Cardiac muscle cell (in vitro differentiated cells and primary cell): ENCODE measurements at regions not wholly inside any gene's neighbourhood (a gene's known extent, or its start where the extent isn't known, plus 50 kb on each side); places are given as distances from the start of the nearest gene placed in this dataset.

Source experiments
- DNase-seq, 2 donors: peaks; one replicate each; pipeline versions ENCODE4 v3.0.0 to v3.0.0-alpha.2; 2010 to 2017; ENCODE audit warnings: low read depth in 1 of 2, low spot score in 1 of 2
- H3K27ac ChIP-seq: fragments of 200-600 bp; sonication (generic); 2 replicates; pipeline ENCODE4 v1.5.1; 2016
- H3K27me3 ChIP-seq: fragments of 200-600 bp; sonication (generic); 2 replicates; pipeline ENCODE4 v1.6.0; 2016; ENCODE audit warnings: control low read depth
- H3K36me3 ChIP-seq: fragments of 200-600 bp; sonication (generic); 2 replicates; pipeline ENCODE4 v1.5.1; 2016; ENCODE audit warnings: control low read depth
- H3K4me1 ChIP-seq: fragments of 200-600 bp; sonication (generic); 2 replicates; pipeline ENCODE4 v1.8.1; 2017; ENCODE audit warnings: low read depth, mild to moderate bottlenecking, mixed run types
- H3K4me3 ChIP-seq: fragments of 200-600 bp; sonication (generic); 2 replicates; pipeline ENCODE4 v1.5.1; 2016; ENCODE audit warnings: mild to moderate bottlenecking
- H3K9me3 ChIP-seq: fragments of 200-600 bp; sonication (generic); 2 replicates; pipeline ENCODE4 v1.5.1; 2017; ENCODE audit warnings: low read depth, mild to moderate bottlenecking, control low read depth
- TF ChIP-seq, protein P1 (sequence below): IDR thresholded peaks from 2 replicates; pipeline ENCODE4 v1.5.1; 2012; ENCODE audit warnings: low read depth, mild to moderate bottlenecking, low read length

DNA sequence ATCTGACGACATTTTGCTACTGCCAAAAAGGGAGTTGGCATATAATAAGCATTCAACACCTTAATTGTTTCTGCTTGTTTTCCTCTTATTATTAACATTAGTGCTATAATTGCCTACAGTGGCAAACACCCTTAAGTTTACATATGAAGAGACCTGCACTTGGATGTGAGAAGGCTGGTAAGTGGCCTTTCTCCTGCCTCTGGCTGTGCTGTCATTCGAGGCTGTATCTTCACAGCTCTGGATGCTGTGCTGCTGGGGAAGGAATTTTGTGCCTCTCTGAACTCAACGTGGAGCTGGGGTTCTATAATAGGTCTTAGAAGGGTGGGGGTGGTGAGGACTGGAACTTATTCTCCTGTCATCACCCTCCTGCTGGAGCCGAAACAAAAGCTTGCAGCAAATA, 385.9 kb downstream of the EMP1 start:
- Histone ChIP-seq H3K9me3 (no peaks in the 10 kb centered on the region), H3K36me3 (no peaks in the 10 kb centered on the region), H3K4me1 (no peaks in the 10 kb centered on the region), H3K4me3 (no peak overlapping the region), H3K27me3 (no peaks in the 10 kb centered on the region), H3K27ac (no peak overlapping the region)
- TF ChIP-seq, protein P1, sequence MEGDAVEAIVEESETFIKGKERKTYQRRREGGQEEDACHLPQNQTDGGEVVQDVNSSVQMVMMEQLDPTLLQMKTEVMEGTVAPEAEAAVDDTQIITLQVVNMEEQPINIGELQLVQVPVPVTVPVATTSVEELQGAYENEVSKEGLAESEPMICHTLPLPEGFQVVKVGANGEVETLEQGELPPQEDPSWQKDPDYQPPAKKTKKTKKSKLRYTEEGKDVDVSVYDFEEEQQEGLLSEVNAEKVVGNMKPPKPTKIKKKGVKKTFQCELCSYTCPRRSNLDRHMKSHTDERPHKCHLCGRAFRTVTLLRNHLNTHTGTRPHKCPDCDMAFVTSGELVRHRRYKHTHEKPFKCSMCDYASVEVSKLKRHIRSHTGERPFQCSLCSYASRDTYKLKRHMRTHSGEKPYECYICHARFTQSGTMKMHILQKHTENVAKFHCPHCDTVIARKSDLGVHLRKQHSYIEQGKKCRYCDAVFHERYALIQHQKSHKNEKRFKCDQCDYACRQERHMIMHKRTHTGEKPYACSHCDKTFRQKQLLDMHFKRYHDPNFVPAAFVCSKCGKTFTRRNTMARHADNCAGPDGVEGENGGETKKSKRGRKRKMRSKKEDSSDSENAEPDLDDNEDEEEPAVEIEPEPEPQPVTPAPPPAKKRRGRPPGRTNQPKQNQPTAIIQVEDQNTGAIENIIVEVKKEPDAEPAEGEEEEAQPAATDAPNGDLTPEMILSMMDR, result no peak
- no peak for DNase-seq

DNA sequence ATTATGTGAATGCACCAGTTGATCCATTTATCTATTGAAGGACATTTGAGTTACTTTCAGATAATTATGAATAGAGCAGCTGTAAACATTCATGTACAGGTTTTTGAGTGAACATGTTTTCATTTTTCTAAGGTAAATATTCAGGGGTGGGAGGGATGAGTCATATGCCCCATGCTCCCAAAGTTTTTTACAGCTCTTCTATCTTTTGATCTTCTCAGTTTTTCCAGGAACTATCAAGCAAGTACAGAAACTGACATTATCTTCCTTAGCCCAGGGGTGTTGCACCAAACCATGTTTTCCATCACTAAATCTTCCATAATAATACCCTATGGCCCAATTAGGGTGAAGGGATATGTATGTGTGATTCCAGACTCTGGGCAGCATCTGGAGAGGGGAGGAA, 384.5 kb downstream of the EMP1 start:
- TF ChIP-seq, protein P1, result no peak
- DNase-seq, result no peak

GRCh38 chr12:13580206-13580605, 383.7 kb downstream of the EMP1 start:
- Histone ChIP-seq H3K27ac (no peak overlapping the region), H3K9me3 (no peaks in the 10 kb centered on the region), H3K4me1 (no peaks in the 10 kb centered on the region), H3K4me3 (no peak overlapping the region), H3K36me3 (no peaks in the 10 kb centered on the region), H3K27me3 (no peaks in the 10 kb centered on the region)
- DNase-seq, result no peak
- TF ChIP-seq, protein P1, result no peak

More for the DNA sequence above, 384.5 kb downstream of the EMP1 start:
- H3K9me3 ChIP-seq, result no peaks in the 10 kb centered on the region
- H3K36me3 ChIP-seq, result no peaks in the 10 kb centered on the region
- no peak overlapping the region for H3K4me3 ChIP-seq
- H3K27me3 ChIP-seq, result no peaks in the 10 kb centered on the region
- no peaks in the 10 kb centered on the region for H3K4me1 ChIP-seq
- H3K27ac ChIP-seq, result no peak overlapping the region

DNA sequence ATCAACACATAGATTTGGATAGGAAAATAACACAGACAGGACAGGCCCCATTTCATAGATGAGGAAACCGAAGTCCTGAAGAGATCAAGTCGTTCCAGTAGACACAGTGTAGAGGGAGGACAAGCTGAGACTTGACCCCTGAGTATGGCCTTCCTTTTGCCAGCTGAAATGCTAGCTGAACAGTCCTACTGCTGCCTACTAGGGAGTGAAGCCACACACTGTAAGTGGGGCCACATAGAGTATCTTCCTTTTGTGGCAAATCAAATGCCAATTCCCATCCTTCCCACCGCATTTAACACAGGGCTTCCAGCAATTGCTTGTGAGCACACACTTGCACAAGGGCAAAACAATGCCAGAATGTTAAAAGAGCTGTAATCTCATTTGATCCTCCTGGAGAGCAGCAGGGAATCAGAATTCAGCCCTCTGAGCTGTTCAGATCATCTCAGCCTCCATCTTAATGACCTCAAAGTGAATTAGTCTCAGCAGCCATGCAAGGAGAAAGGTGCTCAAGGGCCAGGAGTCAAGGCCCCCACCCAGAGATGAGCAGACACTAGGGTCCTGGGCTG, 380.5 kb downstream of the EMP1 start:
- no peaks in the 10 kb centered on the region for H3K9me3 ChIP-seq
- no peaks in the 10 kb centered on the region for H3K27me3 ChIP-seq
- H3K36me3 ChIP-seq, result no peaks in the 10 kb centered on the region
- H3K4me1 ChIP-seq, result no peaks in the 10 kb centered on the region
- no peak overlapping the region for H3K27ac ChIP-seq
- H3K4me3 ChIP-seq, result no peak overlapping the region
- no peak for DNase-seq
- TF ChIP-seq, protein P1, result no peak

DNA sequence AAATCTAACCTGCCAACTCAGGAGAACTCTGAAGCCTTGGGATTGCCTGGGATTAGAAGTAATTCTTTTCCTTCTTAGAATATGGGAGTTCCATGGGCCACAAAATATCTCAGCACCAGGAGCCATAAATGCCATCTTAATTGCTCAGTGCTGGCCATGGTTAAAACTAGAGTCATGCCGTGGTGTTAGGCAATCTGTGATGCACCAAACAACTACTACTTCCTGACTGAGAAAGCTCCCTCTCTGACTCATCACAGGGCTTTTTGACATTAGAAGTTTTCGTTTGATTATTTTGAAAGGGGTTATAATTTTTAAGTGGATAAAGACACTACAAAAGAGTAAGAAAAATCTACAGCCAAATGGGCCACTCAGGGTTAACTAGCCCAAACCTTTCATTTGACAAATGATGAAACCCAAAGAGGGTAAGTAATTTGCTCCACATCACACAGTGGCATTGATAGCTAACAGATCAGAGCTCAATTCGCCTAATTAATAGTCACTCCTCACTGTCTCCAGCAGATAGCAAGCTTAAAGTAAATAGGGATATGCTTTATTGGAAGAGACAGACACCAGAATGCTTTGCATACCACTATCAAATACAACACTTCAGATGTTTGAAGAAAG, 377.3 kb downstream of the EMP1 start:
- Histone ChIP-seq H3K9me3 (no peaks in the 10 kb centered on the region), H3K4me3 (no peak overlapping the region), H3K4me1 (no peaks in the 10 kb centered on the region), H3K27me3 (no peaks in the 10 kb centered on the region), H3K27ac (no peak overlapping the region), H3K36me3 (no peaks in the 10 kb centered on the region)
- DNase-seq, result peak in 1 of 2 donors; percentile 71
- TF ChIP-seq, protein P1, result no peak
